MCF 10A (cell line): ENCODE measurements at regions not wholly inside any gene's neighbourhood (a gene's known extent, or its start where the extent isn't known, plus 50 kb on each side); places are given as distances from the start of the nearest gene placed in this dataset.

Experiments
- BruUV-seq: library from RNA; stranded (reverse); fragments of 400-500 nt; replicated peaks from 2 replicates; lab custom pipeline; 2021; lab: Mats Ljungman, UMichigan
- CTCF ChIA-PET: fragments of 300-600 bp; sonication (Branson Sonifier 250); formaldehyde crosslinking; extraction: SDS; loops from one replicate; lab custom pipeline; 2021; ENCODE audit warnings: antibody characterized with exemption, inconsistent platforms; lab: Yijun Ruan, JAX
- POLR2A ChIA-PET: fragments of 300-600, 350-650 bp; sonication (Branson Sonifier 250); formaldehyde crosslinking; extraction: SDS; loops from one replicate; lab custom pipeline; 2020; ENCODE audit warnings: antibody characterized with exemption, inconsistent platforms; lab: Yijun Ruan, JAX
- DNase-seq: peaks from one replicate; pipeline ENCODE4 v3.0.0-alpha.2; 2018; ENCODE audit not compliant: unreplicated experiment
- H3K27ac Mint-ChIP-seq: one replicate; pipeline ENCODE4 v1.8.0; 2022; ENCODE audit warnings: mild to moderate bottlenecking, low read depth, mixed read lengths; ENCODE audit not compliant: unreplicated experiment
- H3K27me3 Mint-ChIP-seq: one replicate; pipeline ENCODE4 v1.8.0; 2022; ENCODE audit warnings: mixed read lengths; ENCODE audit not compliant: insufficient read depth, unreplicated experiment
- H3K36me3 Mint-ChIP-seq: one replicate; pipeline ENCODE4 v1.8.0; 2022; ENCODE audit warnings: mild to moderate bottlenecking, moderate library complexity, mixed read lengths; ENCODE audit not compliant: insufficient read depth, unreplicated experiment
- H3K4me1 Mint-ChIP-seq: one replicate; pipeline ENCODE4 v1.8.0; 2022; ENCODE audit warnings: mixed read lengths; ENCODE audit not compliant: insufficient read depth, unreplicated experiment
- H3K4me3 Mint-ChIP-seq: one replicate; pipeline ENCODE4 v1.8.0; 2022; ENCODE audit warnings: mild to moderate bottlenecking, moderate library complexity, mixed read lengths; ENCODE audit not compliant: unreplicated experiment
- H3K9me3 Mint-ChIP-seq: one replicate; pipeline ENCODE4 v1.8.0; 2022; ENCODE audit warnings: mixed read lengths; ENCODE audit not compliant: unreplicated experiment
- intact Hi-C: fragments of 100-400 bp; cut with micrococcal nuclease; formaldehyde crosslinking; loops from 2 replicates; pipeline ENCODE4 v1.14.1; 2022
- TF ChIP-seq, protein P1 (sequence below): fragments of 200-600 bp; IDR thresholded peaks from one replicate; pipeline ENCODE4 v1.8.0; 2022; ENCODE audit warnings: antibody characterized with exemption, mild to moderate bottlenecking; ENCODE audit not compliant: unreplicated experiment

DNA sequence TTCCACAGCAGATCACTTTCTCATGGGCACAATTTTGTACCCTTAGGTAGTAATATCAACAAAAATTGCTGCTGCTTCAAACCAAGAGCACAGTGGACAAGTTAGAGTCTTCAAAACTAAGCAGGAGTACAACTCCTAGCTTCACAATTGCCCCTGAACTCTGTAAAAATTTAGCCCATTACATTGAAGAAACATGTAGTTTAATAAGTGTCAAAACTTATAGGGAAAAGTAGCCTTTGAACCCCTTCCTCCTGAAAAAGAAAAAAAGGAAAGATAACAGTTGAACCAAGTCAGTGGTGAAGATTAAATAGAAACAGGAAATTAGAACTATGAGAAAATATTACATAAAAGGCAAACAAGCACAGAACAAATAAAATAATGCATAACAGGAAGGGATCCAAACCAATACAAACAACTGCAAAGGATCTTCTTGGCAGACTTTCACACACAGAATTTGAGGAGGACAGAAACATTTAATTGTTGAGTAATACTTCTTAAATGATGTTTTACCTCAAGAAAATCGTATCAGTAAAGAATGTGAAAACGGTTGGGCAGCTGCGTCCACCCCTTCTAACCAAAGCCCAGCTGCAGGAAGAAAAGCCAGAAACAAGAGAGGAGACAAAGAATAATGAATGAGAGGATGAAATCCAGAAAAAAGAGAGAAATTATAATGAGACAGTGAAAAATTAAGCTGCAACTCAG lies 636.0 kb downstream of the NR2F1-AS1 start:
- Mint-ChIP-seq H3K36me3 (no peaks in the 10 kb centered on the region), H3K4me1 (peaks cover 11% of the 10 kb centered on the region), H3K27me3 (no peaks in the 10 kb centered on the region), H3K4me3 (no peak overlapping the region), H3K27ac (peak overlapping the region; percentile 33), H3K9me3 (no peaks in the 10 kb centered on the region)
- CTCF ChIA-PET = interaction anchor here (0.7 to 1.1 kb wide), 3 partner anchors 23 to 188 kb away, joined by 3 to 4 read pairs (median 4); no protein-coding TSS in a partner anchor
- peak; percentile 61 for DNase-seq
- TF ChIP-seq, protein P1, sequence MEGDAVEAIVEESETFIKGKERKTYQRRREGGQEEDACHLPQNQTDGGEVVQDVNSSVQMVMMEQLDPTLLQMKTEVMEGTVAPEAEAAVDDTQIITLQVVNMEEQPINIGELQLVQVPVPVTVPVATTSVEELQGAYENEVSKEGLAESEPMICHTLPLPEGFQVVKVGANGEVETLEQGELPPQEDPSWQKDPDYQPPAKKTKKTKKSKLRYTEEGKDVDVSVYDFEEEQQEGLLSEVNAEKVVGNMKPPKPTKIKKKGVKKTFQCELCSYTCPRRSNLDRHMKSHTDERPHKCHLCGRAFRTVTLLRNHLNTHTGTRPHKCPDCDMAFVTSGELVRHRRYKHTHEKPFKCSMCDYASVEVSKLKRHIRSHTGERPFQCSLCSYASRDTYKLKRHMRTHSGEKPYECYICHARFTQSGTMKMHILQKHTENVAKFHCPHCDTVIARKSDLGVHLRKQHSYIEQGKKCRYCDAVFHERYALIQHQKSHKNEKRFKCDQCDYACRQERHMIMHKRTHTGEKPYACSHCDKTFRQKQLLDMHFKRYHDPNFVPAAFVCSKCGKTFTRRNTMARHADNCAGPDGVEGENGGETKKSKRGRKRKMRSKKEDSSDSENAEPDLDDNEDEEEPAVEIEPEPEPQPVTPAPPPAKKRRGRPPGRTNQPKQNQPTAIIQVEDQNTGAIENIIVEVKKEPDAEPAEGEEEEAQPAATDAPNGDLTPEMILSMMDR = no peak
- intact Hi-C loops = no loop called here
- no TSS peak for BruUV-seq
- POLR2A ChIA-PET = interaction anchor here (0.6 kb wide), 1 partner anchor 431 kb away, joined by 3 read pairs; no protein-coding TSS in a partner anchor

DNA sequence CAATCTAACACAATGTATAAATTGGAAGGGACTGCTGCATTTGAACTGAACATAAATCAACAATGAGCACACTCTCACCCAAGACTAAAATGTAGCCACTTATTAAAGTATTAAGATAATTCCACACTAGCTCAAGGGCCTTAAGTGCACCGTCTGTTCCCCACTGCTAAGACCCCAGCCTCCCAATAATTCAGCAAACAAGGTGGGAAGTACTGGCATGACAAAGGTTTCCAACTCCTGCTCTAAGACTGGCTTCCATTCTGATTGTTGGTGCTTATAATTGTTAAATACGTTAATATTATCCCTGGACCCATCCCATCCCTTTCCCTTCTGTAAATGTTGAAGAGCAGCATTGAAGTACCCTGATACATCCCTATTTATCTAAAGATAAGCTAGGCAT lies 636.7 kb downstream of the NR2F1-AS1 start:
- peaks cover 11% of the 10 kb centered on the region for H3K4me1 Mint-ChIP-seq
- no peak for DNase-seq
- H3K27me3 Mint-ChIP-seq = no peaks in the 10 kb centered on the region
- H3K36me3 Mint-ChIP-seq = no peaks in the 10 kb centered on the region
- BruUV-seq = no TSS peak
- ChIA-PET POLR2A (no interaction called here), CTCF (interaction anchor here (0.7 to 1.1 kb wide), 4 partner anchors 22 to 429 kb away, joined by 3 to 4 read pairs (median 4); no protein-coding TSS in a partner anchor)
- H3K4me3 Mint-ChIP-seq = no peak overlapping the region
- no peak overlapping the region for H3K27ac Mint-ChIP-seq
- intact Hi-C loops = no loop called here
- no peaks in the 10 kb centered on the region for H3K9me3 Mint-ChIP-seq
- TF ChIP-seq, protein P1 = no peak

DNA sequence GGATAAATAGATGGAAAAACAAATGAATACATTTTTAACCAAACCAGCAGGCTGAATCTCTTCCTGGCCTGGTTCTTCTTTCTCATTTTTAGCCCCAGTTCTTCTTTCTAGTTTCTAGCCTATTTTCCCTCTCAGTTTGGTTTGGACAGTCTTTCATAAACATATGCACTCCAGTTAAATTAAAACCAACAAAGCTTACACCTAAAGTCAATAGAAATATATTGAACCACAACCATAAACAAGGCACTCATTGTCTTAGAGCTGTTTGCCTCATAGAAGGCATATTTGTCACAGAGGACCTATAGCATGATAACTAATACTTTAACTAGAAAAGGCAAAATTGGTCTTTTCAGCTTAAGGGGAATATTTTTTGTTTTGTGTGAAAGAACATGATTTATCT lies 638.3 kb downstream of the NR2F1-AS1 start:
- CTCF ChIA-PET = no interaction called here
- Mint-ChIP-seq H3K27me3 (no peaks in the 10 kb centered on the region), H3K36me3 (no peaks in the 10 kb centered on the region), H3K9me3 (no peaks in the 10 kb centered on the region), H3K27ac (no peak overlapping the region), H3K4me3 (no peak overlapping the region), H3K4me1 (peaks cover 11% of the 10 kb centered on the region)
- no peak for DNase-seq
- TF ChIP-seq, protein P1 = no peak
- POLR2A ChIA-PET = interaction anchor here (0.6 kb wide), 1 partner anchor 14 kb away, joined by 4 read pairs; no protein-coding TSS in a partner anchor
- intact Hi-C loops = no loop called here
- no TSS peak for BruUV-seq

DNA sequence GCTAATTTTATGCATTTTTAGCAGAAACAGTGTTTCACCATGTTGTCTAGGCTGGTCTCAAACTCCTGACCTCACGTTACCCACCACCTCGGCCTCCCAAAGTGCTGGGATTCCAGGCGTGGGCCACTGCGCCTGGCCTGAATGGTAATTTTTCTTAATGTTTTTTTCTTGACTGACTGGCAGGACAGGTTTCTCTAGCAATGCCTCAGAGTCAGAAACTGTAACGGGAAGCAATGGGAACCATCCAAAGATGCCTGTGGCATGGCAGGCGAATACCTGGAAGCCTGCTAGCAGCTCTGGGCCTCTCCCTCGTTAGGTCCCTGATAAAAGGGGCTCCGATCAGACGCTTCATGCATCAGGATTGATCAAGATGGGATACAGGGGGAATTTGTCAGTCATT lies 639.2 kb downstream of the NR2F1-AS1 start:
- BruUV-seq = no TSS peak
- H3K27me3 Mint-ChIP-seq = no peaks in the 10 kb centered on the region
- peaks cover 11% of the 10 kb centered on the region for H3K4me1 Mint-ChIP-seq
- DNase-seq = no peak
- no peak overlapping the region for H3K27ac Mint-ChIP-seq
- ChIA-PET CTCF (no interaction called here), POLR2A (no interaction called here)
- H3K36me3 Mint-ChIP-seq = no peaks in the 10 kb centered on the region
- H3K4me3 Mint-ChIP-seq = no peak overlapping the region
- intact Hi-C loops = no loop called here
- no peaks in the 10 kb centered on the region for H3K9me3 Mint-ChIP-seq
- TF ChIP-seq, protein P1 = no peak
